ENCODE measurements at regions not wholly inside any gene's neighbourhood (a gene's known extent, or its start where the extent isn't known, plus 50 kb on each side); places are given as distances from the start of the nearest gene placed in this dataset.
A peak's percentile ranks its signal among the peaks of the same experiment; 100 is the strongest.

DNA sequence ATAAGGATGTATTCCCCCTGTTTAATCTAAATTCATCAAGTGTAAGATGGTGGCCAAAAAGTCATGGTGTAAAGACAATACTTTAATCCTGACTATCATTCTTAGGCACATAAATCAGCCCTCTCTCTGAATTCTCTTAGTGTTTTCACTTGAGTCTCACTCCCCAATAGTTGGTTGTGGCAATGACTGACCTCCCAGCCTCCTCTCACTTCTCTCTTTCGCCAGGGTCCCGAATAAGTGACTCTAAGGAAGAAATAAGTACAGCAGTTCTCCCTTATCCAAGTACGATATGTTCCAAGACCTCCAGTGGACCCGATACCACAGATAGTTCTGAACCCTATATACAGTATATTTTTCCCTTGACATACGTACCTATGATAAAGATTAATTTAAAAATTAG, 335.3 kb downstream of the MAF start:
- no peaks in the 10 kb centered on the region for H3K27me3 ChIP-seq (ENCODE audit: control insufficient read depth, insufficient read depth)
- no peak overlapping the region for H3K27ac ChIP-seq (ENCODE audit: low read length)
- H3K4me3 ChIP-seq (ENCODE audit: low read length) = no peak overlapping the region
- ATAC-seq (no peak), DNase-seq (no peak)
- 81% methylated on average over 5 of the region's 5 CpGs for WGBS
- intact Hi-C loops (cut with DNase I) = no loop called here
- H3K4me1 ChIP-seq (ENCODE audit: control insufficient read depth, insufficient read depth, low read length) = no peaks in the 10 kb centered on the region
- H3K9me3 ChIP-seq (ENCODE audit: control insufficient read depth, low read length) = no peaks in the 10 kb centered on the region

- H3K27ac ChIP-seq (ENCODE audit: low read length) = no peak overlapping the region
- intact Hi-C loops (cut with DNase I) = no loop called here
- no peaks in the 10 kb centered on the region for H3K9me3 ChIP-seq (ENCODE audit: control insufficient read depth, low read length)
- no peak overlapping the region for H3K4me3 ChIP-seq (ENCODE audit: low read length)
- DNase-seq = no peak
- H3K4me1 ChIP-seq (ENCODE audit: control insufficient read depth, insufficient read depth, low read length) = no peaks in the 10 kb centered on the region
- no peak for ATAC-seq
- 79% methylated on average over 6 of the region's 6 CpGs for WGBS
- no peaks in the 10 kb centered on the region for H3K27me3 ChIP-seq (ENCODE audit: control insufficient read depth, insufficient read depth)
Observed at GRCh38 chr16:79264237-79265109, 336.1 kb downstream of the MAF start.

GRCh38 chr16:79263425-79263824, 337.1 kb downstream of the MAF start:
- no peaks in the 10 kb centered on the region for H3K9me3 ChIP-seq (ENCODE audit: control insufficient read depth, low read length)
- ATAC-seq = no peak
- intact Hi-C loops (cut with DNase I) = no loop called here
- WGBS = 82% methylated on average over 3 of the region's 3 CpGs
- peak overlapping the region; percentile 15 for H3K27ac ChIP-seq (ENCODE audit: low read length)
- no peaks in the 10 kb centered on the region for H3K4me1 ChIP-seq (ENCODE audit: control insufficient read depth, insufficient read depth, low read length)
- DNase-seq = no peak
- no peaks in the 10 kb centered on the region for H3K27me3 ChIP-seq (ENCODE audit: control insufficient read depth, insufficient read depth)
- no peak overlapping the region for H3K4me3 ChIP-seq (ENCODE audit: low read length)

Measured in right cardiac atrium (tissue), 5 donors.